Neural progenitor cell (in vitro differentiated cells): ENCODE measurements at regions not wholly inside any gene's neighbourhood (a gene's known extent, or its start where the extent isn't known, plus 50 kb on each side); places are given as distances from the start of the nearest gene placed in this dataset.

Experiments
- DNase-seq: peaks from one replicate; pipeline ENCODE4 v3.0.0-alpha.2; 2016; ENCODE audit warnings: low spot score
- H2AFZ ChIP-seq: fragments of 200-600 bp; sonication (generic); replicated peaks from 2 replicates; pipeline ENCODE4 v1.6.1; 2016; ENCODE audit warnings: antibody characterized with exemption
- H3F3A ChIP-seq: fragments of 200-600 bp; sonication (generic); 2 replicates; pipeline ENCODE4 v1.6.1; 2016; ENCODE audit warnings: antibody characterized with exemption, low read depth
- H3K27ac ChIP-seq: fragments of 200-600 bp; sonication (generic); 2 replicates; pipeline ENCODE4 v1.5.1; 2016; ENCODE audit warnings: mild to moderate bottlenecking
- H3K27me3 ChIP-seq: fragments of 200-600 bp; sonication (generic); 2 replicates; pipeline ENCODE4 v1.6.1; 2016; ENCODE audit warnings: mild to moderate bottlenecking, moderate library complexity
- H3K36me3 ChIP-seq: fragments of 200-600 bp; sonication (generic); 2 replicates; pipeline ENCODE4 v1.5.1; 2016
- H3K4me1 ChIP-seq: fragments of 200-600 bp; sonication (generic); 2 replicates; pipeline ENCODE4 v1.6.1; 2016; ENCODE audit warnings: mixed run types
- H3K4me2 ChIP-seq: fragments of 200-600 bp; sonication (generic); 2 replicates; pipeline ENCODE4 v1.6.1; 2016
- H3K4me3 ChIP-seq: fragments of 200-600 bp; sonication (generic); 2 replicates; pipeline ENCODE4 v1.5.1; 2016
- H3K79me2 ChIP-seq: fragments of 200-600 bp; sonication (generic); 2 replicates; pipeline ENCODE4 v1.6.1; 2016; ENCODE audit warnings: low read depth
- H3K9ac ChIP-seq: fragments of 200-600 bp; sonication (generic); 2 replicates; pipeline ENCODE4 v1.6.1; 2016
- H3K9me3 ChIP-seq: fragments of 200-600 bp; sonication (generic); 2 replicates; pipeline ENCODE4 v1.5.1; 2016; ENCODE audit warnings: low read depth
- H4K20me1 ChIP-seq: fragments of 200-600 bp; sonication (generic); 2 replicates; pipeline ENCODE4 v1.6.1; 2016; ENCODE audit warnings: low read depth
- H3K27ac Mint-ChIP-seq: 3 replicates; pipeline ENCODE4 v1.8.0; 2021; ENCODE audit warnings: mixed read lengths
- H3K27me3 Mint-ChIP-seq: 2 replicates; pipeline ENCODE4 v1.8.0; 2022; ENCODE audit warnings: low read depth, mild to moderate bottlenecking, inconsistent platforms, moderate library complexity, mixed read lengths; ENCODE audit not compliant: insufficient read depth
- H3K36me3 Mint-ChIP-seq: 3 replicates; pipeline ENCODE4 v1.8.0; 2021; ENCODE audit warnings: mixed read lengths
- H3K4me1 Mint-ChIP-seq: 3 replicates; pipeline ENCODE4 v1.8.0; 2021; ENCODE audit warnings: mixed read lengths
- H3K4me3 Mint-ChIP-seq: 3 replicates; pipeline ENCODE4 v1.8.0; 2021; ENCODE audit warnings: mild to moderate bottlenecking, moderate library complexity, mixed read lengths
- H3K9me3 Mint-ChIP-seq: 3 replicates; pipeline ENCODE4 v1.8.0; 2020; ENCODE audit warnings: mixed read lengths
- EZH2 ChIP-seq: fragments of 200-600 bp; sonication (generic); IDR thresholded peaks from 2 replicates; pipeline ENCODE4 v1.6.1; 2017; ENCODE audit warnings: antibody characterized with exemption, mild to moderate bottlenecking, moderate library complexity
- EZH2phosphoT487 ChIP-seq: fragments of 200-600 bp; sonication (generic); IDR thresholded peaks from 2 replicates; pipeline ENCODE4 v1.6.1; 2017; ENCODE audit warnings: antibody characterized with exemption
- TF ChIP-seq, protein P1 (sequence below): fragments of 200-600 bp; sonication (generic); IDR thresholded peaks from 2 replicates; pipeline ENCODE4 v1.5.1; 2017; ENCODE audit warnings: antibody characterized with exemption, mild to moderate bottlenecking

DNA sequence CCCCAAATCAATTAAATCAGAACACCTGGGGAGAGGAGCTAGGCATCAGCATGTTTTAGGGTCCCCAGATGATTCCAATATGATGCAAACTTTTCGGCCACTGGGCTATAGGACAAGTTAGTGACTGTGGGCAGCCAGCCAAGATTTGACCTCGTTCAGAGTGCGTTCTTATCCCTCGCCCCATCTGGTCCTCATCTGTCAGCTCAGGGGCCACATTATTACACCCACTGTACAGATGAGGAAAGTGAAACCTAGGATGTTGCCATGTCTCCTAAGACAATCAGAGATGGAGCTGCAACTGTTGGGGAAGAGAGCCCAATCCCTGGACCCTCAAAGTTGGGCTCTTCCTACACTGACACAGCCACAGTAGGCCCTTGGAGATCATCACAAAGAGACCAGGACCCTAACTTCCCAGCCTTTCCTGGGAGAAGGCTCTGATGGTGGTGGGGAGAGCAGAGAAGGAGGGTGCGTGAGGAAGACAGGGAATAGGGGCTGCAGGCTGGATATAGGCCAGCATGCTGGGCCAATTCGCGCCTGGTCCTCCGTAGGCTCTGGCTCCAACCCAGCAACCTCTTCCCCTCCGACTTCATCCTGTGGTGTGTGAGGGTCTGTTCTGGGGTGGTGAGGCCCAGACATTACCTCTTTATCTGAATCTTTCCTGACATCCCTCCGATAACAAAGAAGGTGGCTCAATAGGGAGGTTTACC is 109.4 kb upstream of the ZMIZ1 start:
- Histone ChIP-seq H4K20me1 (no peaks in the 10 kb centered on the region), H3K9me3 (no peaks in the 10 kb centered on the region), H2AFZ (no peak overlapping the region), H3K27me3 (no peaks in the 10 kb centered on the region), H3K79me2 (no peaks in the 10 kb centered on the region), H3K4me2 (no peak overlapping the region), H3K4me3 (no peak overlapping the region), H3F3A (no peaks in the 10 kb centered on the region), H3K36me3 (no peaks in the 10 kb centered on the region), H3K9ac (no peak overlapping the region), H3K27ac (no peak overlapping the region), H3K4me1 (peaks cover 6% of the 10 kb centered on the region)
- Mint-ChIP-seq H3K4me3 (no peak overlapping the region), H3K9me3 (no peaks in the 10 kb centered on the region), H3K27ac (peak overlapping the region; percentile 86), H3K27me3 (peaks cover 15% of the 10 kb centered on the region), H3K36me3 (no peaks in the 10 kb centered on the region), H3K4me1 (peaks cover 45% of the 10 kb centered on the region)
- DNase-seq, result no peak
- TF ChIP-seq, protein P1, sequence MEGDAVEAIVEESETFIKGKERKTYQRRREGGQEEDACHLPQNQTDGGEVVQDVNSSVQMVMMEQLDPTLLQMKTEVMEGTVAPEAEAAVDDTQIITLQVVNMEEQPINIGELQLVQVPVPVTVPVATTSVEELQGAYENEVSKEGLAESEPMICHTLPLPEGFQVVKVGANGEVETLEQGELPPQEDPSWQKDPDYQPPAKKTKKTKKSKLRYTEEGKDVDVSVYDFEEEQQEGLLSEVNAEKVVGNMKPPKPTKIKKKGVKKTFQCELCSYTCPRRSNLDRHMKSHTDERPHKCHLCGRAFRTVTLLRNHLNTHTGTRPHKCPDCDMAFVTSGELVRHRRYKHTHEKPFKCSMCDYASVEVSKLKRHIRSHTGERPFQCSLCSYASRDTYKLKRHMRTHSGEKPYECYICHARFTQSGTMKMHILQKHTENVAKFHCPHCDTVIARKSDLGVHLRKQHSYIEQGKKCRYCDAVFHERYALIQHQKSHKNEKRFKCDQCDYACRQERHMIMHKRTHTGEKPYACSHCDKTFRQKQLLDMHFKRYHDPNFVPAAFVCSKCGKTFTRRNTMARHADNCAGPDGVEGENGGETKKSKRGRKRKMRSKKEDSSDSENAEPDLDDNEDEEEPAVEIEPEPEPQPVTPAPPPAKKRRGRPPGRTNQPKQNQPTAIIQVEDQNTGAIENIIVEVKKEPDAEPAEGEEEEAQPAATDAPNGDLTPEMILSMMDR, result no peak
- TF ChIP-seq EZH2, result no peak
- TF ChIP-seq EZH2phosphoT487, result no peak

DNA sequence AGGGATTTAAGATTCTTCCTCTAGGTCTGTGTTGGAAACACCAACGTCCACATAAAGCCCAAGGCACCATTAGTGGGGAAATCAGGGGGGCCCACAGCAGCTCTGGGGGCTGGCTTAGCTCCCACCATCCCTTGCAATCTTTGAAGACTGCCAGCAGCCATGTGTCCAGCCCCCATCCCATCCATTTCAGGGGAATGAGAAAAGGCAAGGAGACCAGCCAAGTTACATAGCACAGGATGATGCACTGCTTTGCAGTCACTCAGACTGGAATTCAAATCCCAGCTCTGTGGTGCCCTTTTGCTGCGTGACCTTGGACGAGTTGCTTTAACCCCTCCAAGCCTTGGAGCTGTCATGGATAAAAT is 108.9 kb upstream of the ZMIZ1 start:
- peak overlapping the region; percentile 86 for H3K27ac Mint-ChIP-seq

DNA sequence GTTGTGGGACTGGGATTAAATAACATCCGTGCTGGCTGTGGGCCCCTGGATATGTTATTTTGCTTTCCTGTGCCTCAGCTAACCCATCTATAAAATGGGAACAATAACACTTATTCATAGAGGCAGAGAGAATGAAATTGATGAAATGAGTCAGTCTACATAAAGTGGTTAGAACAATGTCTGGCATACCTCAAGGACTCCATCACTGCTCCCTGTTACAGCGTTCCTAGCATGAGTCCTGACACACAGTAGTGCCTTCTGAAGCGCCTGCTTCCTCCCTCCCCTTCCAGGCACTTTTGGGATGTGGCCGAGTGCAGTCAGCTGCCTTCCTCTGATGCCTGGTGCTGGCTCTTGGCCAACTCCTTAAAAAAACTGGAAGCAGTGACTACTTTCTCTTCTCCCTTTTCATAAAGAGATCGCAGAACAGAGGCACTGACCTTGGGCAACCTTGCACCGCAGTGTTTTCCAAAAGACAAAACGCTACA is 108.4 kb upstream of the ZMIZ1 start:
- no peaks in the 10 kb centered on the region for H3K27me3 ChIP-seq
- H3K4me3 ChIP-seq, result no peak overlapping the region
- no peaks in the 10 kb centered on the region for H3K36me3 ChIP-seq
- H3K9me3 ChIP-seq, result no peaks in the 10 kb centered on the region
- no peak overlapping the region for H2AFZ ChIP-seq
- TF ChIP-seq EZH2 (no peak), EZH2phosphoT487 (no peak)
- TF ChIP-seq, protein P1, result no peak
- peak overlapping the region; percentile 68 for H3K27ac Mint-ChIP-seq
- no peak overlapping the region for H3K27ac ChIP-seq
- peaks cover 16% of the 10 kb centered on the region for H3K4me1 ChIP-seq
- H3K36me3 Mint-ChIP-seq, result no peaks in the 10 kb centered on the region
- H3K9me3 Mint-ChIP-seq, result no peaks in the 10 kb centered on the region
- peaks cover 53% of the 10 kb centered on the region for H3K4me1 Mint-ChIP-seq
- no peak for DNase-seq
- no peak overlapping the region for H3K4me2 ChIP-seq
- H3K4me3 Mint-ChIP-seq, result no peak overlapping the region
- H3K79me2 ChIP-seq, result no peaks in the 10 kb centered on the region
- H4K20me1 ChIP-seq, result no peaks in the 10 kb centered on the region
- no peak overlapping the region for H3K9ac ChIP-seq
- H3K27me3 Mint-ChIP-seq, result peaks cover 16% of the 10 kb centered on the region
- no peaks in the 10 kb centered on the region for H3F3A ChIP-seq

More for the DNA sequence above, 108.9 kb upstream of the ZMIZ1 start:
- TF ChIP-seq EZH2 (no peak), EZH2phosphoT487 (no peak)
- TF ChIP-seq, protein P1, result no peak
- Histone ChIP-seq H3K27ac (no peak overlapping the region), H3K4me1 (peaks cover 12% of the 10 kb centered on the region), H3K9ac (no peak overlapping the region), H3K9me3 (no peaks in the 10 kb centered on the region), H2AFZ (no peak overlapping the region), H3K4me3 (no peak overlapping the region), H3F3A (no peaks in the 10 kb centered on the region), H3K36me3 (no peaks in the 10 kb centered on the region), H4K20me1 (no peaks in the 10 kb centered on the region), H3K79me2 (no peaks in the 10 kb centered on the region), H3K27me3 (no peaks in the 10 kb centered on the region), H3K4me2 (no peak overlapping the region)
- H3K4me3 Mint-ChIP-seq, result no peak overlapping the region
- no peaks in the 10 kb centered on the region for H3K9me3 Mint-ChIP-seq
- peaks cover 15% of the 10 kb centered on the region for H3K27me3 Mint-ChIP-seq
- H3K36me3 Mint-ChIP-seq, result no peaks in the 10 kb centered on the region
- DNase-seq, result no peak
- peaks cover 50% of the 10 kb centered on the region for H3K4me1 Mint-ChIP-seq
